Inferior parietal cortex (tissue), 1 donor: ENCODE measurements at regions not wholly inside any gene's neighbourhood (a gene's known extent, or its start where the extent isn't known, plus 50 kb on each side); places are given as distances from the start of the nearest gene placed in this dataset.

ENCODE experiments used
- DNase-seq: peaks from one replicate; pipeline ENCODE4 v3.0.0-alpha.2; 2016; ENCODE audit errors: extremely low spot score

DNA sequence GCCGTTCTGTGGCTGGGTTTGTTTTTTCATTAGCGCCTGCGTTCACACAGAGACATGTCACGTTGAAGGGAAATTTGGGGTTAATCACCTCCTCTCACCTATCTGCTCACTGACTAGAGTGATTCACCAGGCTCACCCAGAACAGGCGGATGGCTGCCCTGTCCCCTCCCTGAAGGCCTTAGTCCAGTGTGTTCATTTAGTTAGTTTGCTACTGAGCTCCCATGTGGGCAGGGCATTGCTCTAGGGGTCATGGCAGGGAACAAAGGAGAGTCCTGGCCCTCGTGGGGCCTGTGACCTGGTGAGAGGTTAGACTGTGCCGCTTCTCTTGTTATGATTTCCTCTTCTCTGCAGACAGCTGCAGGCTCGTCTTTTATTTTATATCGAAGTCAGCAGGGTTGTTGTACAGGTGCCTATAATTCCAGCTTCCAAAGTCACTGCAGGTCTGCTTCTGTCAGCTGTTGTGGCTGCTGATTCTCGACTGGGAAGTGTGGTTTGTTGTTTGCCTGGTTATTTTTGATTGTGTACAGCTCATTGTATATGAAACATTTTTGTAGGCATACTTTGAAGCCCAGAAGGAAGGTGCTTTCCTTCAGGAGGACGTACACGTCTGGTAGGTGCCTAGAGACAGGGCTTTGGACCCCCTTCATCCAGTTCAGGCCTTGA, 73.4 kb upstream of the GSE1 start:
- DNase-seq, result no peak

DNA sequence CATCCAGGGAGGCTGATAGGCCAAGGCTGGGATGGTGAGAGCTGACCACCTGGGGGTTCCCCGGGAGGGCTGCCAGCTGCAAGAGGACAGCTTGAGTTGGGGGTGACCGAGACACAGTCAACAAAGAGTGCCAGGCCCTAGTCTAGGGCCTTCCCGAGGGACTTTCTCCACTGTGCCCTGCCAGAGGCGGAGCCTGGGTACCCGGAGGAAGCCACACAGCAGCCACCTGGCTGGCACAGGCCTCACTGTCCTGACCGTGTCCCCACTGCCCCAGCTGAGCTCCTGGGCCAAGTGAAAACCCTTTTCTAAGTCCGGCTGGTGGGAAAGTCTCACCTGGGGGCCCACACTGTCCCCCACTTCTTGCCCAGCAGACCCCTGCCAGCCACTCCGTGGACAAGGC, 71.9 kb upstream of the GSE1 start:
- DNase-seq, result no peak

GRCh38 chr16:85541619-85541979, 71.5 kb upstream of the GSE1 start:
- no peak for DNase-seq

DNA sequence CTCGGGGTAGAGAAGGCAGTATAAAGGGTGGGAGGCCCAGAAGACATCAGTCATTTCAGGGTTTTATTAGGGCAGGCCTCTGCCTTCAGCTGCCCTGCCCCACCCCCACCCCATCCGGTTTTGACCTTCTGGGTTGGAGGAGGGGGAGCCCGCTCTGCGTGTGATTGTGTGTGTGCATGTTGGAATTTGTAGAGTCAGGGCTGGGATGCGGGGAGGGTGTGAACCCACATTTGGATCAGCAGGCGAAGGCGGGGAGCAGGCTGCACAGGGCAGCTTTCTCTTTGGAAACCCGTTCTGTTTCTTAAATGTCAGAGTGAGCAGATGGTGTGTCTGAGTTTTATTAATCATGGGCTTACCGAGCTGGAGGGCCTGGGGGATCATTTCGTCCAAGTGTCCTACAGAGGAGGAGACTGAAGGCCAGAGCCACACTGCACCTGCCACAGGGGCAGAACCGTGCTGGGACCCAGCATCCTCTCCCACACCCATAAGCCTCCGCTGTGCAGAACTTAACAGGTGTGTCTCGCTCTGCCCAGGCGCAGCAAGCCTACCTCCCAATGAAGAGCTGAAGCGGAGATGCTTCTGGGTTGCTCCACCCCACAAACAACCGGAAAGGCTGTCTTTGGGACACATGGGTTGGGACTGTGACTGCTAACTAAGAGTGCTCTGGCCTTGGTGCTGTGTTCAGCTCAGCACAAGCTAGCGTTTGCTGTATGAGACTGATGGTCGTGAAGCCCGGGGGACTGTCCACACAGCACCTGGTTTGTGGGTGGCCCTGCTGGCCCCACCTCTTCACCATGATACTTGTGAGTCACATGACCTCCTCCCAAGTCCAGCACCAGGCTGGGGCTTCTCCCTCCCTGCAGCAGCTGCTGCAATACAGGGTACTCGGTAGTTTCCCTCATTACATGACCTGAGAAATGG, 70.9 kb upstream of the GSE1 start:
- DNase-seq, result no peak

DNA sequence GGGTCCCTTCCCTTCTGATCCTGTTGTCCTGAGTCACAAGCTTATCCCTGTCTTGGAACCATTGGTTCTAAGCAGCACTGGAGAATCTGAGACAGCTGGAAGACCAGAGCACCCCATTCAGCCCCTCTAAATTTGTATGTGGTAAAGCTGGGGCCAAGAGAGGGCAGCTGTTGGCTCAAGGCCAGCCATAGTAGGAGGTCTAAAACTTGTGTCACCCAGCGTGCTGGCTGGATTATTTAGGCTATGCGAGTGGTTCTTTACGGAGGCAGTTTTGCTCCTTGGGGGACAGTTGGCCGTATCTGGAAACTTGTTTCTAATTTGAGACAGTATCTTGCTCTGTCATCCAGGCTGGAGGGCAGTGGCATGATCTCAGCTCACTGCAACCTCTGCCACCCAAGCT, 69.6 kb upstream of the GSE1 start:
- DNase-seq, result no peak

- no peak for DNase-seq
Measured at GRCh38 chr16:85544016-85544415, 69.1 kb upstream of the GSE1 start.

DNA sequence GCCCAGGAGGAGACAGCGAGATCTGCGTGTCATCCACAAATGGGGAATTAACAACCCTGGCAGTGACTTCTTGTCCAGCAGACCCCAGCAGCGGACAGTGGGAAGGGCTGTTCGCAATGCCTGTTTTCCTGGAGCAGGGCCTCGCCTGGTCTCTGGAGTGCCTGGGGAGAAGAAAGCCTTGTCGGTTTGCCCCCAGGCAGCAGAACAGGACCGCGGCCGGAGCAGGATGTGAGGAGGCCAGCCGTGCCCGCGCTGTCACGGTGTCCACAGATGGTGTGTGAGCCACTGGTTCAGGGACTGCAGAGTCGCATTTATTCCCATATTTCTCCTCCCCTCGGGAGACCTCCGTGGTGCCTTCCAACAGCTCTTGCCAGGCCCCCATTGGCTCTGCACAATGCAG, 68.5 kb upstream of the GSE1 start:
- no peak for DNase-seq

GRCh38 chr16:85545227-85545818, 67.8 kb upstream of the GSE1 start:
- DNase-seq, result no peak

DNA sequence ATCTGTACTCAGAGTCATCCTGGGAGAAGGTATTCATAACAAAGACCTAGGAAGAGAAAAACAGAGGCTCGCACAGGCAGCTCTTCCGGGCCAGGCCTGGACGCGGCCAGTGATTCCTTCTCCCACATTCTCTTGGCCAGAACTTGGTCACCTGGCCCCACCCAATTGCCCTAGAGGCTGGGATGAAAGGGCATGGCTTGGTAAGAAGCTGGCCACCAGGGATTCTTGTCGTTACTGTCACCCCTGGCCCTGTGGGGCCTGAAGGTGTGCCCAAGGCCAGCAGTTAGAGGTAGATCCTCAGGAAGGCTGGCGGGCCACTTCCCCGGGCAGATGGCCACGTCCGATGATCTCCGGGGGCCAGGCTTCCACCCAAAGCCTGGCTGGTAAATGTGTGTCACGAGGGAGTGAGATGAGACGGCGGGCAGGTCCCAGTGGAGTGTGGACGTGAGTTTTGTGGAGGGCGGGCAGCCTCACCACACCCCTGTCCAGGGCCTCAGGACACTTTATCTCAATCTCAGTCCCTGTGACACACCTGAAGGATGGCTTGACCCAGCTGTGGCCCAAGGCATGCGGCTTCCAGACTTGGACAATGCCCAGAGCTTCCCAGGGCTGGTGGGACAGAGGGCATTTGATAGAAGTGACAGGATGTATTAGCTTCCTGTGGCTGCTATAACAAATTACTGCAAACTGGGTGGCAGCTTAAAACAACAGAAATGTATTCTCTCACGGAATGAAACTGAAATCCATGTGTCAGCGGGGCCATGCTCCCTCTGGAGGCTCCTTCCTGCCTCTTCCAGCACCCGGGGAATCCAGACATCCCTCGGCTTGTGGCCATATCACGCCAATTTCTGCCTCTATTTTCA, 66.3 kb upstream of the GSE1 start:
- no peak for DNase-seq

- DNase-seq, result no peak
Measured at GRCh38 chr16:85548375-85548774, 64.7 kb upstream of the GSE1 start.

DNA sequence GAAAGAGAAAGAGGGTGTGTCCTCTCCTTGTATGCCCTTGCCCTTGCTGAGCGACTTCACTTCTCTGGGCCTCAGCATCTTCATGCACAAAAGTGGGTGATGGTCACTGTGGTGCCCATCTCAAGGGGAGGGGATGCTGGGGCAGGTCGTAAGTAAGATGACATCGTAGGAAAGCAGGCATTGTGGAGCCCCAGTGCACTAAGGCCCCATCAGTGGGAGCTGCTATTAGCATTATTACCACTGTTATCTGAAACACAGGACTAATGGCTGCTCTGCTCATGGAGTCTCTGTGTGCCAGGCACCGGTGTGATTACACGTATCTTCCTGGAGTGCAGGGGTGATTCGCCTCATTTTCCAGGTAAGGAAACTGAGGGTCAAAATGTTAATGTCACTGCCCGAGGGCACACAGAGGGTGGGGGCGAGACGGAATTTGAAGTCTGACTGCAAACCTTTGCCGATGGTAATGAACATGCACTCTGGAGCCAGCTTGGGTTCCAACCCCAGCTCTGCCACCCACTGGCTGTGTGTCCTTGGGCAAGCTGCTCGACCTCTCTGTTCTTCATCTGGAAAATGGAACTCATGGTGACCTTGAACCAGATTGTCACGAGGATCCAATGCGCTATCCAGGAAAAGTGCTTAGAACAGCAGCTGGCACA, 63.2 kb upstream of the GSE1 start:
- no peak for DNase-seq

DNA sequence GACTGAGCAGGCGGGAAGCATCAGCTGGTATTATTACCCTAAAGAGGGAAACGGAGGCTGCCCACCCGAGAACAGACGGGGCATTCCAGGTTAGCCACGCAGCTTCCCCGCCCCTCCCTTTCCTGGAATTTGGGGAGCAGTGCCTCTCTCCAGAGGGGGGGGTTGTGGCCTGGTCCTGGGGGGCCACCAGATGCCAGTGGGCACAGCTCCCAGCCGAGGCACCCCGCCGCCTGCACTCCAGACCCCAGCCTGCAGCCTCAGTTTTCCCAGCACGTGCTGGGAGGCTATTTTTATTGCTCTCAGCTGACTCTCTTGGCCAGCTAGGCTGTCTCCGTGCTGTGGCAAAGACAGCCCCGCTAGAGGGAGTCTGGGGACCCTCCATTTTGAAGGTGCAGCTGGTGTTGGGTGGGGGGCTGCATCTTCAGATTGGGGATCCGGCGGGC, 62.7 kb upstream of the GSE1 start:
- no peak for DNase-seq

- no peak for DNase-seq
Measured at GRCh38 chr16:85550953-85551924, 61.9 kb upstream of the GSE1 start.

- DNase-seq, result no peak
Measured at GRCh38 chr16:85552980-85553435, 60.1 kb upstream of the GSE1 start.

GRCh38 chr16:85553436-85554113, 59.5 kb upstream of the GSE1 start:
- no peak for DNase-seq

- DNase-seq, result peak; percentile 74
Measured at GRCh38 chr16:85554114-85554888, 58.8 kb upstream of the GSE1 start.

DNA sequence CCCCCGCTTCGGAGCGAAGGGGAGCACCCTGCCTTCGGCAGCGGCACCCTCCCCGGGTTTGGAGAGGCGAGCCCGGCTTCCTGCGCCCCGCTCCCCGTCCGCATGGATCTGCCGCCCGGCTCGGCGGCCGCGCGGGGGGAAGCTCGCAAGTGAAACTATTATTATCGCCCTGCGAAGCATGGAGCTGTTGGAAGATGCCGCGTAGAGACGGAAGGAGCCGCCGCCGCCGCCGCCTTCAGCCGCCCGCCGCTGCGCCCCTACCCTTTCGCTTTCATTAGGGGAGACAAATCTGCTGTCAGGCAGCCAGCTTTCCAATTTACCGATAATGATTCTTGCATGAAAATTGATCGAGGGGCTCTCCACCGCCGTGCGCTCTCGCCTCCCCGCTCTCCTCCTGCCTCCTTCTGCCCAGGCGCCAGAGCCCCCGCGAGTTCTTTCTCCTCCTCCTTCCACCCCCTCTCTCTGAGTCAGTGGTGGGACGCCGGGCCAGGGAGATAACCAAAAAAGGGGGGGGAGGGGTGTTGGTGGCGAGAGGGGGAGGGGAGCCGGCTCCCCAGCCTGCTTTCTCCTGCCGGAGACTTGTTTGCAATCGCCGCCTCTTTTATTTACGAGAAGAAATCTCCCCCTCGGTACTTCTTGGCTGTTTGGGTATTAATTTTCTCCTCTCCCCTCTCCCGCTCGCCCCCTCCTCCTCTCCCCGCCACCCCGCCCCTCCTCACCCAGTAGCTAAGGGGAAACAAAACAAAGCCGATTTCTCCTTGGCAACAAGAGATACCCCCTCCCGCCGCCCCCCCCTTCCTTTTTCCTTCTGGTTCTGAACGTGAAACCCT, 58.0 kb upstream of the GSE1 start:
- DNase-seq, result no peak
